ENCODE measurements at regions not wholly inside any gene's neighbourhood (a gene's known extent, or its start where the extent isn't known, plus 50 kb on each side); places are given as distances from the start of the nearest gene placed in this dataset.

- TF ChIP-seq USF2 (IDR thresholded peaks at IDR 0.05; ENCODE audit: low read length) (no peak), SP2 (IDR thresholded peaks at IDR 0.05; ENCODE audit: low read length) (no peak), CHD1 (IDR thresholded peaks at IDR 0.05; ENCODE audit: low read depth, low read length) (no peak), JUN (IDR thresholded peaks at IDR 0.05; ENCODE audit: low read depth, low read length) (no peak), MAFK (IDR thresholded peaks at IDR 0.05; ENCODE audit: low read depth, low read length) (no peak), JUND (IDR thresholded peaks at IDR 0.05; ENCODE audit: low read length) (no peak)
Measured at GRCh38 chr2:192570788-192571187, 376.1 kb upstream of the TMEFF2 start (continued).
